Fibroblast of lung (primary cell): ENCODE measurements at regions not wholly inside any gene's neighbourhood (a gene's known extent, or its start where the extent isn't known, plus 50 kb on each side); places are given as distances from the start of the nearest gene placed in this dataset.

Source experiments
- CTCF ChIP-seq, 2 donors: IDR thresholded peaks in 1 of 2; conservative IDR thresholded peaks in 1 of 2; 1 replicate in 1 of 2; 2 replicates in 1 of 2; pipeline ENCODE4 v1.5.1; 2011 to 2012; ENCODE audit warnings: low read length in 2 of 2, control low read depth in 1 of 2, inconsistent platforms in 1 of 2, low read depth in 1 of 2, mild to moderate bottlenecking in 1 of 2
- EZH2 ChIP-seq: IDR thresholded peaks from 2 replicates; pipeline ENCODE4 v1.5.1; 2012; ENCODE audit warnings: low read length, control low read depth, mild to moderate bottlenecking; ENCODE audit errors: missing control alignments

- TF ChIP-seq CTCF (conservative IDR thresholded peaks at IDR 0.05 in 1 of 2, IDR thresholded peaks at IDR 0.05 in 1 of 2; ENCODE audit: low read depth in 1 of 2, low read length in 2 of 2) (no peak), EZH2 (no peak)
These were observed 234.6 kb downstream of the FMR1NB start for GRCh38 chrX:148215726-148216125.
